Activated CD4-positive, alpha-beta T cell treated with anti-CD3 and anti-CD28 coated beads, Interleukin-2, Interleukin-6, amounts not matched to agents 100 ng/mL and 50 ng/mL, durations not matched to agents 16 hours and 8 hours (primary cell): ENCODE measurements at regions not wholly inside any gene's neighbourhood (a gene's known extent, or its start where the extent isn't known, plus 50 kb on each side); places are given as distances from the start of the nearest gene placed in this dataset.

Experiments used
- DNase-seq: peaks from one replicate; pipeline ENCODE4 v3.0.0-alpha.2; 2020

- DNase-seq: no peak
Observed at GRCh38 chr2:220962556-220962955, 609.5 kb downstream of the EPHA4 start.

- DNase-seq: no peak
Observed at GRCh38 chr2:220963076-220963475, 609.0 kb downstream of the EPHA4 start.

- DNase-seq: no peak
Observed at GRCh38 chr2:220963930-220964329, 608.2 kb downstream of the EPHA4 start.

- no peak for DNase-seq
Observed at GRCh38 chr2:220966636-220967035, 605.5 kb downstream of the EPHA4 start.

- no peak for DNase-seq
Observed at GRCh38 chr2:220969348-220969747, 602.8 kb downstream of the EPHA4 start.

- DNase-seq: no peak
Observed at GRCh38 chr2:220980966-220981675, 591.0 kb downstream of the EPHA4 start.

- no peak for DNase-seq
Observed at GRCh38 chr2:220981926-220982325, 590.2 kb downstream of the EPHA4 start.

GRCh38 chr2:220985561-220985960, 586.5 kb downstream of the EPHA4 start:
- DNase-seq: no peak

GRCh38 chr2:220987839-220988238, 584.3 kb downstream of the EPHA4 start:
- no peak for DNase-seq

GRCh38 chr2:220991972-220992371, 580.1 kb downstream of the EPHA4 start:
- DNase-seq: no peak

- DNase-seq: no peak
Observed at GRCh38 chr2:220994846-220995245, 577.3 kb downstream of the EPHA4 start.

- DNase-seq: no peak
Observed at GRCh38 chr2:220995581-220995980, 576.5 kb downstream of the EPHA4 start.

GRCh38 chr2:220998156-220998555, 573.9 kb downstream of the EPHA4 start:
- DNase-seq: no peak

- DNase-seq: no peak
Observed at GRCh38 chr2:220999356-220999755, 572.7 kb downstream of the EPHA4 start.

GRCh38 chr2:221001381-221001801, 570.7 kb downstream of the EPHA4 start:
- no peak for DNase-seq

- DNase-seq: no peak
Observed at GRCh38 chr2:221002101-221002685, 569.9 kb downstream of the EPHA4 start.

GRCh38 chr2:221005338-221005737, 566.8 kb downstream of the EPHA4 start:
- no peak for DNase-seq

GRCh38 chr2:221006084-221006483, 566.0 kb downstream of the EPHA4 start:
- DNase-seq: no peak

GRCh38 chr2:221016551-221016950, 555.6 kb downstream of the EPHA4 start:
- no peak for DNase-seq

- no peak for DNase-seq
Observed at GRCh38 chr2:221018262-221018661, 553.8 kb downstream of the EPHA4 start.

- no peak for DNase-seq
Observed at GRCh38 chr2:221019668-221020067, 552.4 kb downstream of the EPHA4 start.

- DNase-seq: no peak
Observed at GRCh38 chr2:221022554-221022953, 549.5 kb downstream of the EPHA4 start.

- DNase-seq: no peak
Observed at GRCh38 chr2:221025398-221025797, 546.7 kb downstream of the EPHA4 start.

GRCh38 chr2:221034026-221034701, 537.9 kb downstream of the EPHA4 start:
- DNase-seq: no peak
